GM12878 (cell line): ENCODE measurements at regions not wholly inside any gene's neighbourhood (a gene's known extent, or its start where the extent isn't known, plus 50 kb on each side); places are given as distances from the start of the nearest gene placed in this dataset.

ENCODE experiments used
- CTCF ChIP-seq, 3 experiments: IDR thresholded peaks in 2 of 3; conservative IDR thresholded peaks in 1 of 3; 2 replicates each; pipeline ENCODE4 v1.5.1; 2011; ENCODE audit warnings: low read depth in 3 of 3, low read length in 3 of 3, mild to moderate bottlenecking in 3 of 3, control low read depth in 2 of 3, moderate library complexity in 2 of 3, inconsistent platforms in 1 of 3, mixed read lengths in 1 of 3; ENCODE audit not compliant: control insufficient read depth in 2 of 3, insufficient read depth in 1 of 3; ENCODE audit errors: extremely low read depth in 1 of 3
- ELK1 ChIP-seq: IDR thresholded peaks from 2 replicates; pipeline ENCODE4 v1.6.1; 2012; ENCODE audit warnings: low read depth, low read length, improper control_type of control experiment
- EP300 ChIP-seq, 2 experiments: fragments of 150-350 bp in 1 of 2; IDR thresholded peaks; 2 replicates each; pipeline ENCODE4 v1.6.1; 2011 to 2012; ENCODE audit warnings: low read depth in 2 of 2, low read length in 2 of 2, borderline replicate concordance in 1 of 2, improper control_type of control experiment in 1 of 2, inconsistent platforms in 1 of 2; ENCODE audit not compliant: control insufficient read depth in 1 of 2
- ETV6 ChIP-seq, 2 experiments: fragments of 450-650 bp in 1 of 2; IDR thresholded peaks in 1 of 2; conservative IDR thresholded peaks in 1 of 2; 2 replicates each; pipeline ENCODE4 v1.6.1; 2014; ENCODE audit warnings: antibody characterized with exemption in 1 of 2, borderline replicate concordance in 1 of 2, low read depth in 1 of 2, mild to moderate bottlenecking in 1 of 2, moderate library complexity in 1 of 2
- HCFC1 ChIP-seq: fragments of 150-350 bp; IDR thresholded peaks from 2 replicates; pipeline ENCODE4 v1.6.1; 2014; ENCODE audit warnings: low read length
- MAX ChIP-seq: IDR thresholded peaks from 2 replicates; pipeline ENCODE4 v1.6.1; 2012; ENCODE audit warnings: low read depth, low read length, improper control_type of control experiment
- RAD21 ChIP-seq: IDR thresholded peaks from 2 replicates; pipeline ENCODE4 v1.6.1; 2011; ENCODE audit warnings: mild to moderate bottlenecking, low read depth, low read length, moderate library complexity; ENCODE audit not compliant: insufficient read depth
- RELA ChIP-seq: fragments of 450-650 bp; IDR thresholded peaks from 2 replicates; pipeline ENCODE4 v1.8.0; 2014; ENCODE audit warnings: borderline replicate concordance; ENCODE audit not compliant: partially characterized antibody
- REST ChIP-seq: IDR thresholded peaks from 2 replicates; pipeline ENCODE4 v1.6.1; 2012; ENCODE audit warnings: mild to moderate bottlenecking, low read depth, low read length
- SMC3 ChIP-seq: IDR thresholded peaks from 2 replicates; pipeline ENCODE4 v1.6.1; 2011; ENCODE audit warnings: low read length, improper control_type of control experiment, borderline replicate concordance
- TARDBP ChIP-seq: IDR thresholded peaks from 2 replicates; pipeline ENCODE4 v1.6.1; 2016; ENCODE audit warnings: borderline replicate concordance
- TCF12 ChIP-seq: IDR thresholded peaks from 2 replicates; pipeline ENCODE4 v1.6.1; 2011; ENCODE audit warnings: low read depth, mild to moderate bottlenecking, low read length
- ZNF24 ChIP-seq: fragments of 450-650 bp; IDR thresholded peaks from 2 replicates; pipeline ENCODE4 v1.6.1; 2017; ENCODE audit warnings: antibody characterized with exemption, mild to moderate bottlenecking

GRCh38 chr2:122575076-122575475, 819.6 kb downstream of the TSN start:
- TF ChIP-seq CTCF (IDR thresholded peaks at IDR 0.05 in 2 of 3, conservative IDR thresholded peaks at IDR 0.05 in 1 of 3; ENCODE audit: control insufficient read depth in 2 of 3, extremely low read depth in 1 of 3, insufficient read depth in 1 of 3, low read depth in 3 of 3, low read length in 3 of 3), result no peak
- TF ChIP-seq RAD21, result no peak
- TF ChIP-seq ELK1, result no peak
- TF ChIP-seq EP300 (IDR thresholded peaks at IDR 0.05; ENCODE audit: borderline replicate concordance in 1 of 2, control insufficient read depth in 1 of 2, low read depth in 2 of 2, low read length in 2 of 2), result no peak
- no peak for TF ChIP-seq TCF12
- no peak for TF ChIP-seq MAX
- TF ChIP-seq RELA, result no peak
- TF ChIP-seq ZNF24, result no peak
- no peak for TF ChIP-seq HCFC1
- TF ChIP-seq TARDBP, result no peak
- TF ChIP-seq SMC3, result no peak
- TF ChIP-seq REST, result no peak
- TF ChIP-seq ETV6 (conservative IDR thresholded peaks at IDR 0.05 in 1 of 2, IDR thresholded peaks at IDR 0.05 in 1 of 2; ENCODE audit: borderline replicate concordance in 1 of 2, low read depth in 1 of 2), result no peak
